ENCODE measurements at regions not wholly inside any gene's neighbourhood (a gene's known extent, or its start where the extent isn't known, plus 50 kb on each side); places are given as distances from the start of the nearest gene placed in this dataset.
"Not testable (repeated sequence)": the region's sequence is repeated elsewhere in the genome, so short reads cannot be mapped to it uniquely, and the experiment has no call there.

DNA sequence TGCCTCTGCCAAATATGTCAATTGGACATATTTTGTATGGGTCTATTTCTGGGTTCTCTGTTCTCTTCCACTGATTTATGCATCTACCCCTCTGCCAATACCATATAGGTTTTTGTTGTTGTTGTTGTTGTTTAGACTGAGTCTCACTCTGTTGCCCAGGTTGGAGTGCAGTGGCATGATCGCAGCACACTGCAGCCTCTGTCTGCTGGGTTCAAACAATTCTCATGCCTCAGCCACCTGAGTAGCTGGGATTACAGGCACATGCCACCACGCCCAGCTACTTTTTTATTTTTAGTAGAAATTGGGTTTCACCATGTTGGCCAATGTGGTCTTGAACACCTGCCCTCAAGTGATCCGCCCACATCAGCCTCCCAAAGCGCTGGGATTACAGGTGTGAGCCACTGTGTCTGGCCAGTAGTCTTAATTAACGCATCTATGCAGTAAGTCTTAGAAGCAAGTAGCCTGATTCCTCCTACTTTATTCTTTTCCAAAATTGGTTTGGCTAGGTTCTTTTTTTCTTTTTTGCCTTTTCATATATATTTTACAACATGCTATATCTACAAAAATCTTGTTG lies 103.5 kb downstream of the PRR15 start:
- not testable (repeated sequence) for H3K4me1 Mint-ChIP-seq (ENCODE audit: low read depth); H3K4me3 Mint-ChIP-seq; H3K36me3 Mint-ChIP-seq; H3K27ac Mint-ChIP-seq; H3K9me3 Mint-ChIP-seq (ENCODE audit: low read depth); H3K27me3 Mint-ChIP-seq

DNA sequence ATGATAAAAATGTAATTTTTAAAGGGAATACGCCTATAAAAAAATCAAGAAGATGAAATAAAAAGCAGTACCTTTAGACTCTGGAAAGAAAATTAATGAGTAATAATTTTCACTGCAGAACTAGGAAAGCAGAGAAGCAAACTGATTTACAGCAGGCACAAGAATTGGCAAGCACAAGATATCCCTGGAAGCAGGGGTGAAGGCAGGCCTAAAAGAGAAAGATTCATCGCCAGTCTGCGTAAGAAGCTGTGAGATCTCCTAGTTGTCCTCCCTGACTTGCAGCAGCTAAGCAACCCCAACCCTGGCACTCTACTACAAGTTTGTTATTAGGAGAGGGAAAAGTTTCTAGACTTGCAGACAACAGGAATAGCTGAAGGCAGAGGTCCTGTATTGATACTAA lies 107.7 kb downstream of the PRR15 start:
- H3K27ac Mint-ChIP-seq; H3K36me3 Mint-ChIP-seq; H3K4me3 Mint-ChIP-seq; H3K9me3 Mint-ChIP-seq (ENCODE audit: low read depth); H3K4me1 Mint-ChIP-seq (ENCODE audit: low read depth); H3K27me3 Mint-ChIP-seq: not testable (repeated sequence)

DNA sequence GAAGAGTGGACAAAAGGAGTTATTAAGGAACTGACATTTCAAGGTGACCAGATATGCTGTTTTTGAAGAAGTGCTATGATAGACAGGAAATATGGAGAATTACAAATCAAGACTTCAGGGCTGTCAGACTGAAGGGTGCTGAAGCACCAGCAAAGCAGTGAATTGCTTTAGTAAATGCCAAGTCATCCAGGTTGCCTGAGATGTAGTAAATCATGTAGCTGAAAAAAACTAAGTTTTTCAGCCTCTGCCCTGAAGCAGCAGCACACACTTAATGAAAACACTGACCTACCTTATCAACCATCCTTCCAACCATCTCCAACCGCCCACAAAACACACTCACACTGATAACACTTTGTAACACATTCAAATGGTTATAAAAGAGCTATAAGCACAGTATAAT lies 110.0 kb downstream of the PRR15 start:
- H3K27ac Mint-ChIP-seq; H3K27me3 Mint-ChIP-seq; H3K36me3 Mint-ChIP-seq; H3K9me3 Mint-ChIP-seq (ENCODE audit: low read depth); H3K4me3 Mint-ChIP-seq; H3K4me1 Mint-ChIP-seq (ENCODE audit: low read depth): not testable (repeated sequence)

DNA sequence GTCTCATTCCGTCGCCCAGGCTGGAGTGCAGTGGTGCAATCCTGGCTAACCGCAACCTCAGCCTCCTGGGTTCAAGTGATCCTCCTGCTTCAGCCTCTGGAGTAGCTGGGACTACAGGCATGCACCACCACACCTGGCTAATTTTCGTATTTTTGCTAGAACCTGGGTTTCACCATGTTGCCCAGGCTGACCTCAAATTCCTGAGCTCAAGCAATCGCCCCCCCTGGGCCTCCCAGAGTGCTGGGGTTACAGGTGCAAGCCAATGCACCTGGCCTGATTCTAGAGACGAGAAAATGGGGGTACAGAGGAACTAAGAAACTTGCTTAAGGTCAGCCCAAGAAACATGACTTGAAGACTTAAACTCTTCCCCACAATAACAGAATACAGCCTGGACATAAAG lies 111.0 kb downstream of the PRR15 start:
- H3K9me3 Mint-ChIP-seq (ENCODE audit: low read depth); H3K36me3 Mint-ChIP-seq; H3K4me3 Mint-ChIP-seq; H3K4me1 Mint-ChIP-seq (ENCODE audit: low read depth); H3K27ac Mint-ChIP-seq; H3K27me3 Mint-ChIP-seq: not testable (repeated sequence)

DNA sequence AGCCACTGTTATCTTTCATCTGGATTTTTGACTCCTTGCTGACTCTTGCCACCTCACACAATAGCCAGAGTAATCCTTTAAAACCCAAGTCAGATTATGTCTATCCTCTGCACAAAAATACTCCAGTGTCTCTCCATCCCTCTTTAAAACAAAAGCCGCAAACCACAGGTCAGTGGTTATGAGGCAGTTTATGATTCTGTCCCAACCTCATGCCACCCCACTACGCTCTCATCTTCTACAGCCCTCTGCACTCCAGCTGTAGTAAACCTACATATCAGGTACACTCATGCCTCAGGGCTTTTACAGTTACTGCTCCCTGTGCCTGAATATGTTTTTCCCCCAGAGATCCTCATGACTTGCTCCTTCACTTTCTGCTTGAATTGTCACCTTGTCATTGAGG lies 113.6 kb downstream of the PRR15 start:
- H3K9me3 Mint-ChIP-seq (ENCODE audit: low read depth); H3K36me3 Mint-ChIP-seq; H3K4me3 Mint-ChIP-seq; H3K27ac Mint-ChIP-seq; H3K27me3 Mint-ChIP-seq; H3K4me1 Mint-ChIP-seq (ENCODE audit: low read depth): not testable (repeated sequence)

DNA sequence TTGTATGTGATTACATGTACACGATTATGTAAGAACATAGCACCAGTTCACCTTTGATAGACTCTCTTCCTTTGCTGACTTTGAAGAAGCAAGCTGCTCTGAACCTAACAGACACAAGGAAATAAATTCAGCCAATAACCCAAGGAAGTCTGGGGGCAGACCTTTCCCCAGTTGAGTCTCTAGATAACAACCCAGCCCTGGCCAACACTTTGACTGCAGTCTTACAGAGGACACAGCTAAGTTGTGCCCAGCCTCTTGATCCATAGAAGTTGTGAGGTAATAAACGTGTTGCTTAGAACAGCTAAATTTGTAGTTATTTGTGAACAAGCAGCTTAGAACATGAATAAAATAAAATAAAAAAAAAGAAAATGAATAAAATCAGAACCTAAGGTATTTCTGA lies 116.3 kb downstream of the PRR15 start:
- H3K4me3 Mint-ChIP-seq; H3K36me3 Mint-ChIP-seq; H3K9me3 Mint-ChIP-seq (ENCODE audit: low read depth); H3K27ac Mint-ChIP-seq; H3K27me3 Mint-ChIP-seq; H3K4me1 Mint-ChIP-seq (ENCODE audit: low read depth): not testable (repeated sequence)

DNA sequence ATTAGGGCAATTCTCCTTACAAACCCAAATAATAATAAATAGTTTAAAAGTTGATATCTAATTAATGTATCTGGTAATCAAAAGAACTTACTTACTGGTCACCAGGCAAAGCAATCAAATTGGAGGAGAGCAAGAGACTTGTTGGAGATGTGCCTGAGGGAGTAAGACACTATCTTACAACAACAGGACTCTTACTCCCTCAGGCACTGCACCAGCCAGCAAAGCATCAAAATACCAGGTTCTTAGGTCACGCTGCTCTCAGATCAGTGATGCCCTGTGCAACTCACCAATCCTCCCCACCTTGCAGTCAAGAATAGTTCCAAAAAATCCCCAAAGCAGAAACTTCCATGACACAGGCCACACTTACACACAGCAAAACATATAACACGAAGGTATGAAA lies 117.0 kb downstream of the PRR15 start:
- H3K4me1 Mint-ChIP-seq (ENCODE audit: low read depth); H3K36me3 Mint-ChIP-seq; H3K27me3 Mint-ChIP-seq; H3K9me3 Mint-ChIP-seq (ENCODE audit: low read depth); H3K27ac Mint-ChIP-seq; H3K4me3 Mint-ChIP-seq: not testable (repeated sequence)

DNA sequence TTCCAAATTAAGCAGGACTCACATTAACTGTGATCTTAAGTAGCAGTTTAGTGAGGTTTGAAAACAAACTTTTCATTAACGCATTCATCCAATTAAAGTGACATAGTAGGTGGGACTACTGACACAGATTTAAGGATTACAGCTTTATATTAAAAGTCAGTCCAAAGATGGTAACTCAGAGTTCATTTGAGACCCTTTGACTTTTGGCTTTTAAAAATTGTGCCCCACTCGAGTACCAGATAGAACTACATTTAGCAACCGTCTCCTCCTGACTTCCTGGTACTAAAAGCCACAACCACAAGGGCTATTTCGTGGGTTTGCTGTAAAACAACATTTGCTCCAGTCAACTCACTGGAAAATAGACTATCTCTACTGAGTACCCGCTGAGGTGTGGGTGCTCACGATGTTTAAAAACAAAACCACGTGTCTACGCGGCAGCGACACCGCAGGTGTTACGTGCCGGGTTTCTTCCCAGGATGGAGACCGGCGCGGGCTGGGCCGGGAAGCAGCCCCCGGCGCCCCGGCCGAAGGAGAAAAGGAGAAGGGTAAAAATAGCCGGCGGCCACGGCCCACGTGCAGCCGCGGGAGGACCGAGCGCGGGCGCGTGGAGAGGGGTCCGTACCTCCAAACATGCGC lies 120.6 kb downstream of the PRR15 start:
- not testable (repeated sequence) for H3K4me1 Mint-ChIP-seq (ENCODE audit: low read depth); H3K9me3 Mint-ChIP-seq (ENCODE audit: low read depth); H3K36me3 Mint-ChIP-seq; H3K27me3 Mint-ChIP-seq
- Mint-ChIP-seq H3K27ac (peak overlapping the region; percentile 70), H3K4me3 (peak overlapping the region; percentile 88)

DNA sequence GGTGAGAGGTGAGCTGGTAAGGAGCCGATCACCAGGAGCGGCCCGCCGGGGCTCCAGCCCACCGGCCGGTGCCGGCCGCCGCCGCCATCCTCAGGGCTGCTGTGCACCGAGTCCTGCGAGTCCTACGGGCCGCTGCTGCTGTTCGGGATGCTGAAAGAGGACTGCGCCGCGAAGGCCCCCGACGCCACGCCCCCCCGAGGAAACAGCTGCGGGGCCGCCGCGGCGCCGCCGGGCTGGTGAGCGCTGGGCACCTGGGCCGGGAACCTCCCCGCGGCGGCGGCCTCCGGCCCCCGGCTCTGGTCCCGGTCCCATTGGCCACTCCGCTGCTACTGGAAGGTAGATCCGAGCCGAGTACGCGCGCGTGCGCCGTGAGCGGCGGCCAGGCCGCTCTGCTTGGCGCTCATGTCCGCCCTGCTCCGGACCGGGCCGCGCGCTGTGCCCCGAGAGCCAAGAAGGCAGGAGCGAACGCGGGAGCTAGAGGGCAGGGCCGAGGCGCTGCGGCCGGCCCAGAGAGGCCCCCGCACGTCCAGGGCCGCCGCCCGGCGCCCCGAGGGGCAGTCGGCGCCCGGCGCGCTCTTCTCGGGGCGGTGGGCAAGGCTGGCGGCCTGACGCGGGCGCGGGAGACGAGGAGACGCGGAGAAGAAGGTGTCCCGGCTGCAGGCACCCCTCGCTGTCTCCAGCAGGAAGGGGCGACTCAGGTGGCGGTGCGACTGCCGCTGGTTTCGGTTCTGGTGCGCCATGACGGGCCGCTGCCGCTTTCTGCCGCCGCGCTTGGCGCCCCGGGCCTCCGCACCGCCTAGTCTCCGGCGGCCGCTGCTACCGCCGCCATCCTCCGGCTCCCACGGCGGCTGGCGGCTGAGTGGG lies 121.3 kb upstream of the WIPF3 start:
- H3K36me3 Mint-ChIP-seq, result no peaks in the 10 kb centered on the region
- H3K27ac Mint-ChIP-seq, result no peak overlapping the region
- no peaks in the 10 kb centered on the region for H3K9me3 Mint-ChIP-seq (ENCODE audit: low read depth)
- peaks cover 6% of the 10 kb centered on the region for H3K27me3 Mint-ChIP-seq
- H3K4me1 Mint-ChIP-seq (ENCODE audit: low read depth), result peaks cover 5% of the 10 kb centered on the region
- peak overlapping the region; percentile 88 for H3K4me3 Mint-ChIP-seq

DNA sequence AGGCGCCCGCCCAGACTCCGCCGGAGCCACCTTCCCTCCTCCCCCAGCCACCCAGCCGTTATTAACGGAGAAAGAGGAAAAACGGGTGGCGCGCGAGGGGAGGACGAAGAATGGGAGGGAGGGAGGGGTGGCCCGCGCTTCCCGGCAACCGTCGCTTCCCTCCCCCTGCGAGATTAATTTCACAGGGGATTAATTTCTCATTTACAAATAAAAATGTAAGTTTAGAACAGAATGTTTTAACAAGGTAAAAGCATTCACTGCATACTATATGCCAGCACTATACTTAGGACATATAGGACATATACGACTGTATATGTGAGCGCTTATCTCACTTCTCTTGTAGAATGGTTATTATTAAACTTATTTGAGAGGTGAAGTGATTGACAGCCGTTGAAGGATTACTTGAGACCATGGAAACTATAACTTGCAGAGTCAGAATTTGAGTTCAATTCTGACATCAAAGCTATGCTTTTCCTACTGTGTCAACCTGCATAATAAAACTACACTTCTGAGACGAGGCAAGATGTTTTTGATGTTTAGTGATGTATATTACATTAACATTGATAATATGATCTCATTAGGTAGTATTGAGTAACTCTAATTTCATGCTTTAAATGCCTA lies 120.5 kb upstream of the WIPF3 start:
- peak overlapping the region; percentile 74 for H3K4me3 Mint-ChIP-seq
- not testable (repeated sequence) for H3K27me3 Mint-ChIP-seq; H3K36me3 Mint-ChIP-seq; H3K27ac Mint-ChIP-seq; H3K4me1 Mint-ChIP-seq (ENCODE audit: low read depth); H3K9me3 Mint-ChIP-seq (ENCODE audit: low read depth)

DNA sequence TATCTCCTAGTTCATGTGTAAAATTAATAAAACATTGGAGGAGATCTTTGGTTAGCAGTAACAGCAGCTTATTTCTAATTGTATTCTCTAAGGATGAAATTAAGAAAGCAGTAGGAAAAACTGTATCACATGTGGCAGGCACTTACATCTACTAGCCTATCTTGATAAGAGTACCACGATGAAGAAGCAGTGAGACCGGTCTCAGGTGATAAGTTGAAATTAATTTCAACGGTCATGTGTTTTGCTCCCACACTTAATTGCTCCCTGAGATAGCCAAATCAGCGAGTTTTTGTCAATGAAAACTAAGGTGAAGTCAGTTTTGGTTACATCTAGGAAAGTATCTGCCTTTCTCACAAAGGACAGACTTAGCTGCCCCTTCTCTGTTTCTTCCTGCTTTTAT lies 115.8 kb upstream of the WIPF3 start:
- H3K9me3 Mint-ChIP-seq (ENCODE audit: low read depth); H3K27me3 Mint-ChIP-seq; H3K4me3 Mint-ChIP-seq; H3K36me3 Mint-ChIP-seq; H3K27ac Mint-ChIP-seq; H3K4me1 Mint-ChIP-seq (ENCODE audit: low read depth): not testable (repeated sequence)

DNA sequence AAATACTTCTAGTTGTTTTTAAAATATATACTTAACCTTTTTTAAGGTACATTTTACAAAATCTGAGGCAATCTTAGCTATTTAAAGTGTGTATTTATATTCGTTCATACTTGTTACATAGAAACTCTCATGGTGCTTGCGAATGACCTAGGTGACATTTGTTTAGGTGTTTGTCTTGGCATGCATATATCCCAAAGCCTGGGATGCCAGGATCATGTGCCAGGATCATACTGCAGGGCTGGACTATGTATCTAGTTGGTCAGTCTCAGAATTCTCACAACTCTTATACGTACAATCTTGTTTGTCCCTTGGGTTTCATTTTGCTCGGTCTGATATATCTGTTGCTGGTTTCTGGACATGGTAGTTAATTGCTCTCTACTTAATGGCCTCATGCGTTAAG lies 109.9 kb upstream of the WIPF3 start:
- H3K36me3 Mint-ChIP-seq; H3K9me3 Mint-ChIP-seq (ENCODE audit: low read depth); H3K27ac Mint-ChIP-seq; H3K27me3 Mint-ChIP-seq; H3K4me3 Mint-ChIP-seq; H3K4me1 Mint-ChIP-seq (ENCODE audit: low read depth): not testable (repeated sequence)

DNA sequence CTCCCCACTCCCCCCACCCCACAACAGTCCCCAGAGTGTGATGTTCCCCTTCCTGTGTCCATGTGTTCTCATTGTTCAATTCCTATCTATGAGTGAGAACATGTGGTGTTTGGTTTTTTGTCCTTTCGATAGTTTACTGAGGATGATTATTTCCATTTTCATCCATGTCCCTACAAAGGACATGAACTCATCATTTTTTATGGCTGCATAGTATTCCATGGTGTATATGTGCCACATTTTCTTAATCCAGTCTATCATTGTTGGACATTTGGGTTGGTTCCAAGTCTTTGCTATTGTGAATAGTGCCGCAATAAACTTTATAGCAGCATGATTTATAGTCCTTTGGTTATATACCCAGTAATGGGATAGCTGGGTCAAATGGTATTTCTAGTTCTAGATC lies 106.6 kb upstream of the WIPF3 start:
- not testable (repeated sequence) for H3K27me3 Mint-ChIP-seq; H3K4me1 Mint-ChIP-seq (ENCODE audit: low read depth); H3K4me3 Mint-ChIP-seq; H3K27ac Mint-ChIP-seq; H3K36me3 Mint-ChIP-seq; H3K9me3 Mint-ChIP-seq (ENCODE audit: low read depth)

DNA sequence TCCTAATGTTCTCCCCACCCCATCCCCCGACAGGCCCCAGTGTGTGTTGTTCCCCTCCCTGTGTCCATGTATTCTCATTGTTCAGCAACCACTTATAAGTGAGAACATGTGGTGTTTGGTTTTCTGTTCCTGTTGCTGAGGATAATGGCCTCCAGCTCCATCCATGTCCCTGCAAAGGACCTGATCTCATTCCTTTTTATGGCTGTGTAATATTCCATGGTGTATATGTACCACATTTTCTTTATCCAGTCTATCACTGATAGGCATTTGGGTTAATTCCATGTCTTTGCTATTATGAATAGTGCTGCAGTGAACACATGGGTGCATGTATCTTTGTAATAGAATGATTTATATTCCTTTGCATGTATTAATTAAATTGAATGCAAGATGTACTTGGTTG lies 104.8 kb upstream of the WIPF3 start:
- H3K27ac Mint-ChIP-seq; H3K4me1 Mint-ChIP-seq (ENCODE audit: low read depth); H3K36me3 Mint-ChIP-seq; H3K9me3 Mint-ChIP-seq (ENCODE audit: low read depth); H3K4me3 Mint-ChIP-seq; H3K27me3 Mint-ChIP-seq: not testable (repeated sequence)

DNA sequence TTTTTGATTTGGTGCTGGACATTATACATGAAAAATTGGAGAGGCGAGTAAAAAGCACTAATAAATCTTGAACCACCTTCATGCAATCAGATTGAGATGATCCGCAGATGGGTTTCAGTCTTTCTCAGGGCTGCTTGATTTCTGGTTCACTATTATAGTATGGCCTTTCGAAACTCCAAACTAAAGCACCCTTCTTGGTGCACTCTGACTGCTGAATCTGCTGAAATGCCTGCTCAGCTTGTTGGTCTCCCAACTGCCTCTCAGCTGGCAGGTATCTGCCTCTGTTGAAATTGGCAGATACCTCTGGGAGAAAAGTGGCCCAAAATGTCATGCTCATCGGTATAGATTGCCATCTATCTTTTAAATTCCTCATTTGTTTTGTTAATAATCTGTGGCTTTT lies 102.5 kb upstream of the WIPF3 start:
- not testable (repeated sequence) for H3K27me3 Mint-ChIP-seq; H3K9me3 Mint-ChIP-seq (ENCODE audit: low read depth); H3K27ac Mint-ChIP-seq; H3K4me1 Mint-ChIP-seq (ENCODE audit: low read depth); H3K36me3 Mint-ChIP-seq; H3K4me3 Mint-ChIP-seq

DNA sequence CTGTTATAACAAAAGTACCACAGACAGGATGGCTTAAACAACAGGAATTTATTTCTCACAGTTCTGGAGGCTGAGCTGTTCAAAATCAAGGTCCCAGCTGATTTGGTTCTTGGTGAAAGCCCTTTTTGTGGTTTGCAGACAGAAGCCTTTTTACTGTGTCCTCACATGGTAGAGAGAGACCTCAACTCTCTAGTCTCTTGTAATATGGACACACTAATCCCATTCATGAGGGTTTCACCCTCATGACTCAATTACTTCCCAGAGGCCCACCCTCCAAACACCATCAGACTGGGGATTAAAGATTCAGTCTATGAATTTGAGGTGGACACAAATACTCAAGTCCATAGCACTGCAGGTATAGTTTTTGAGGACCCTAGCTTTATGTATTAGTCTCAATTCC lies 97.3 kb upstream of the WIPF3 start:
- not testable (repeated sequence) for H3K27me3 Mint-ChIP-seq; H3K36me3 Mint-ChIP-seq; H3K27ac Mint-ChIP-seq; H3K4me3 Mint-ChIP-seq; H3K9me3 Mint-ChIP-seq (ENCODE audit: low read depth); H3K4me1 Mint-ChIP-seq (ENCODE audit: low read depth)

All from activated naive CD8-positive, alpha-beta T cell (primary cell).